PC-9 (cell line): ENCODE measurements at regions not wholly inside any gene's neighbourhood (a gene's known extent, or its start where the extent isn't known, plus 50 kb on each side); places are given as distances from the start of the nearest gene placed in this dataset.

Experiments used
- BruUV-seq: library from RNA; stranded (reverse); fragments of 400-500 nt; replicated peaks from 2 replicates; lab custom pipeline; 2021; lab: Mats Ljungman, UMichigan
- CTCF ChIA-PET: fragments of 300-600 bp; sonication (Branson Sonifier 250); formaldehyde crosslinking; loops from one replicate; lab custom pipeline; 2022; ENCODE audit warnings: antibody characterized with exemption; lab: Charles Lee
- POLR2A ChIA-PET: fragments of 300-600 bp; sonication (Branson Sonifier 250); formaldehyde crosslinking; loops from one replicate; lab custom pipeline; 2022; ENCODE audit warnings: antibody characterized with exemption; ENCODE audit not compliant: unreplicated experiment; lab: Charles Lee
- DNase-seq, 2 experiments: peaks; one replicate each; pipeline versions ENCODE4 v3.0.0 to v3.0.0-alpha.2; 2015 to 2022; ENCODE audit warnings: mixed read lengths in 1 of 2
- H2AFZ ChIP-seq: fragments of 200-600 bp; sonication (generic); 2 replicates; pipeline ENCODE4 v1.8.1; 2017; ENCODE audit warnings: antibody characterized with exemption
- H3F3A ChIP-seq: fragments of 200-600 bp; sonication (generic); 2 replicates; pipeline ENCODE4 v1.8.1; 2017; ENCODE audit warnings: antibody characterized with exemption, mild to moderate bottlenecking, low read depth; ENCODE audit not compliant: insufficient read depth
- H3K27ac ChIP-seq: fragments of 200-600 bp; sonication (generic); 2 replicates; pipeline ENCODE4 v1.6.1; 2016; ENCODE audit warnings: mixed run types
- H3K27me3 ChIP-seq: fragments of 200-600 bp; sonication (generic); 2 replicates; pipeline ENCODE4 v1.6.1; 2016; ENCODE audit warnings: low read depth, mixed run types; ENCODE audit not compliant: insufficient read depth
- H3K36me3 ChIP-seq: fragments of 200-600 bp; sonication (generic); 2 replicates; pipeline ENCODE4 v1.6.1; 2016; ENCODE audit warnings: low read depth, mixed run types
- H3K4me1 ChIP-seq: fragments of 200-600 bp; sonication (generic); replicated peaks from 2 replicates; pipeline ENCODE4 v1.6.1; 2016; ENCODE audit warnings: mixed run types; ENCODE audit not compliant: insufficient read depth
- H3K4me2 ChIP-seq: fragments of 200-600 bp; sonication (generic); 2 replicates; pipeline ENCODE4 v1.6.1; 2017; ENCODE audit warnings: mixed run types
- H3K4me3 ChIP-seq: fragments of 200-600 bp; sonication (generic); 2 replicates; pipeline ENCODE4 v1.6.1; 2016; ENCODE audit warnings: mixed run types
- H3K79me2 ChIP-seq: fragments of 200-600 bp; sonication (generic); 2 replicates; pipeline ENCODE4 v1.6.1; 2017; ENCODE audit warnings: low read depth, mixed run types
- H3K9me2 ChIP-seq: fragments of 200-600 bp; sonication (generic); 2 replicates; pipeline ENCODE4 v1.8.1; 2017; ENCODE audit warnings: mild to moderate bottlenecking; ENCODE audit not compliant: insufficient read depth
- H3K9me3 ChIP-seq: fragments of 200-600 bp; sonication (generic); 2 replicates; pipeline ENCODE4 v1.8.1; 2016; ENCODE audit warnings: low read depth; ENCODE audit not compliant: insufficient read depth
- H4K20me1 ChIP-seq: fragments of 200-600 bp; sonication (generic); 2 replicates; pipeline ENCODE4 v1.8.1; 2017; ENCODE audit not compliant: insufficient read depth
- EZH2 ChIP-seq: fragments of 200-600 bp; sonication (generic); IDR thresholded peaks from 2 replicates; pipeline ENCODE4 v1.8.0; 2017; ENCODE audit warnings: antibody characterized with exemption, low read depth
- intact Hi-C: fragments of 100-400 bp; cut with micrococcal nuclease; formaldehyde crosslinking; loops from one replicate; pipeline ENCODE4 v1.10.0; 2022; ENCODE audit not compliant: unreplicated experiment
- TF ChIP-seq, protein P1 (sequence below): fragments of 200-600 bp; sonication (generic); conservative IDR thresholded peaks from 2 replicates; pipeline ENCODE4 v1.6.1; 2017; ENCODE audit warnings: mixed run types, antibody characterized with exemption, mild to moderate bottlenecking, moderate library complexity

DNA sequence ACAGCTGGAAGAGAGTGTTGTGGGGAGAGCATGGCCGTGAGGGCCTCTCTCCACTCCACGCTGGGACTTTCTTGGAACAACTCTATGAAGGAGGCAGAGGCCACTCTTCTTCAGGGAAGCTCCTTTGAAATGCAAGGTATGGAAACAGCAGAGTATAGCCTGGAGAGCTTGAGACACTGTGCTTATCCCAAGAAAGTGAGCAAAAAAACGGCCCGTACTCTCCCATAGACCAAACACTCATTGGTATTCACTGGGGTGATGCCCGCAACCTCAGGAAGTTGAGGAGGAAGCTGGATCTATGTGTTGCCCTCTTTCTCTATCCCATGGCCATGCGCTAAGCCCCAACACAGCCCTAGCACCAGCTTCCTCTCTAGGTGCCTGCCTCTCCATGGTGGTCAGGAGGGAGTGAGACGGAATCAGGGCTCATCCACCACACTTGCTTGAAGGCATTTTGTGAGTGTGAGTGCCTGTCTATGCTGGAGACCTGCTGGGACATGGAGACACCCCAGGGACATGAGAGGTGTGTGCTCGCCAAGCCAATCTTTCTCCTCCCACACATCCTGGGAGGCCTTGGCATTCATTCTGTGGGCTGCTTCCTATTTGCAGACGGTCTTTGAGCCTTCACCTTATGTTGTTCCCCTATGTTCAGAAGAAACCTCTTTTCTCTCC lies 616.6 kb downstream of the IRX1 start:
- no peaks in the 10 kb centered on the region for H3K36me3 ChIP-seq
- ChIA-PET CTCF (no interaction called here), POLR2A (no interaction called here)
- no TSS peak for BruUV-seq
- H3K4me1 ChIP-seq, result no peaks in the 10 kb centered on the region
- intact Hi-C loops, result no loop called here
- no peaks in the 10 kb centered on the region for H4K20me1 ChIP-seq
- H3K27me3 ChIP-seq, result peaks cover 83% of the 10 kb centered on the region
- no peaks in the 10 kb centered on the region for H3K79me2 ChIP-seq
- H3K9me2 ChIP-seq, result no peaks in the 10 kb centered on the region
- TF ChIP-seq, protein P1, sequence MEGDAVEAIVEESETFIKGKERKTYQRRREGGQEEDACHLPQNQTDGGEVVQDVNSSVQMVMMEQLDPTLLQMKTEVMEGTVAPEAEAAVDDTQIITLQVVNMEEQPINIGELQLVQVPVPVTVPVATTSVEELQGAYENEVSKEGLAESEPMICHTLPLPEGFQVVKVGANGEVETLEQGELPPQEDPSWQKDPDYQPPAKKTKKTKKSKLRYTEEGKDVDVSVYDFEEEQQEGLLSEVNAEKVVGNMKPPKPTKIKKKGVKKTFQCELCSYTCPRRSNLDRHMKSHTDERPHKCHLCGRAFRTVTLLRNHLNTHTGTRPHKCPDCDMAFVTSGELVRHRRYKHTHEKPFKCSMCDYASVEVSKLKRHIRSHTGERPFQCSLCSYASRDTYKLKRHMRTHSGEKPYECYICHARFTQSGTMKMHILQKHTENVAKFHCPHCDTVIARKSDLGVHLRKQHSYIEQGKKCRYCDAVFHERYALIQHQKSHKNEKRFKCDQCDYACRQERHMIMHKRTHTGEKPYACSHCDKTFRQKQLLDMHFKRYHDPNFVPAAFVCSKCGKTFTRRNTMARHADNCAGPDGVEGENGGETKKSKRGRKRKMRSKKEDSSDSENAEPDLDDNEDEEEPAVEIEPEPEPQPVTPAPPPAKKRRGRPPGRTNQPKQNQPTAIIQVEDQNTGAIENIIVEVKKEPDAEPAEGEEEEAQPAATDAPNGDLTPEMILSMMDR, result no peak
- TF ChIP-seq EZH2, result no peak
- H3K27ac ChIP-seq, result no peak overlapping the region
- no peak for DNase-seq
- H3K4me3 ChIP-seq, result no peak overlapping the region
- H3K9me3 ChIP-seq, result no peaks in the 10 kb centered on the region
- no peaks in the 10 kb centered on the region for H3F3A ChIP-seq
- no peak overlapping the region for H3K4me2 ChIP-seq
- no peak overlapping the region for H2AFZ ChIP-seq

DNA sequence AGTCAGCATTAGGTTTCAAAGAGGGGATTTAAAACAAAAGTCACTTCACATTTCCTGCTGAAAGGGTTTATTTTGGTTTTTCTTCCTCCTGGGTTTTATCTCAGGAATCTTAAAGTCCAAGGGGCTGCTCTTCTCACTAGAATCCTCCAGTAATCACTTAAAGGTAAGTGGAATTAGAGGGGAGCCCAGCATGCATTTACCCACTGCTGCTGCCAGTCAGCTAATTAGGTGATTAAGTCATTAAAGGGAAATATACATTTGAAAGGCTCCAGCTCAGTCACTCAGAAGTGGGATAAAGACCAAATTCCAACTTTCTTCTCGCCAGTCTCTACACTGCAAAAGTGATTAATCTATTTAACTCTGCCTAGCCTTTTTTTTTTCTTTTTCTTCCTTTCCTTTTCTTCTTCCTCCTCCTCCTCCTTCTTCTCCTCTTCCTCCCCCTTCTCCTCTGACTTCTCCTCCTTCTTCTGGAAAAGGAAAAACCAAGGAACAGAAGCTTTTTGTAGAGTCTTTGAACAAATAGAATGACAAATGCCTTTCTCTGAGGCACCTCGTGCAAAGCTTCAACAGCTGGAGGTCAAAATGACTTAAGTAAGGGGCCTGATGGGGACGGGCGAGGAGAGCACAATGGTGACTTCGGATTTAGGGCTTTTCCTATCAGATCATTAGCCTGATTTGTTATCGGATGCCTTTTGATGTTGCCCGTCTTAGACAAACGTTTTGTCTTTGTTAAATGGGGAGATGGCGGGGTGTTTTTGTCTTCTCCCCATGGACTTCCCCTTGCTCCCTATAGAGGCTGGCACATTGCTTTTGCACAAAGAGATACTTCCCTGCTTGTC lies 617.6 kb downstream of the IRX1 start:
- Histone ChIP-seq H3K4me2 (no peak overlapping the region), H3K79me2 (no peaks in the 10 kb centered on the region), H3K27me3 (peaks cover 73% of the 10 kb centered on the region), H3K9me3 (no peaks in the 10 kb centered on the region), H4K20me1 (no peaks in the 10 kb centered on the region), H3K4me3 (no peak overlapping the region), H3F3A (no peaks in the 10 kb centered on the region), H3K27ac (no peak overlapping the region), H2AFZ (no peak overlapping the region), H3K9me2 (no peaks in the 10 kb centered on the region), H3K36me3 (no peaks in the 10 kb centered on the region), H3K4me1 (no peaks in the 10 kb centered on the region)
- DNase-seq, result no peak
- ChIA-PET CTCF (no interaction called here), POLR2A (no interaction called here)
- intact Hi-C loops, result no loop called here
- TF ChIP-seq, protein P1, result no peak
- no peak for TF ChIP-seq EZH2
- BruUV-seq, result no TSS peak

DNA sequence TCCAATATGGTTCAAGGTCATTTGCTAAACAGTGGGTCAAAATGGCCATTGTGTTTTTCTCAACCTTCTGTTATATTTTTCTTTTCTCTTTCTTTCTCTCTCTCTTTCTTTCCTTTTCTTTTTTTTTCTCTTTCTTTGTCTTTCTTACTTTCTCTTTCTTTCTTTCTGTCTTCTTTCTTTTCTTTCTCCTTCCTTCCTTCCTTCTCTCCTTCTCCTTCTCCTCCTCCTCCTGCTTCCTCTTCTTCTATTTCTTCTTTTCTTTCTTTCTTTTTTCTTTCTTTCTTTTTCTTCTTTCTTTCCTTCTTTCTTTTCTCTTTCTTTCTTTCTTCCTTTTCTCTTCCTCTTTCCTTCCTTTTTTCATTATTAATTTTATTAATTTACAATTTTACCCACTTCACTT lies 619.5 kb downstream of the IRX1 start:
- Histone ChIP-seq H4K20me1 (no peaks in the 10 kb centered on the region), H3K4me2 (no peak overlapping the region), H3K79me2 (no peaks in the 10 kb centered on the region), H3K27me3 (peaks cover 54% of the 10 kb centered on the region), H3K4me1 (no peaks in the 10 kb centered on the region), H3K9me2 (no peaks in the 10 kb centered on the region), H3K9me3 (no peaks in the 10 kb centered on the region), H3K27ac (no peak overlapping the region), H3K4me3 (no peak overlapping the region), H3K36me3 (no peaks in the 10 kb centered on the region), H2AFZ (no peak overlapping the region), H3F3A (no peaks in the 10 kb centered on the region)
- TF ChIP-seq EZH2, result no peak
- TF ChIP-seq, protein P1, result no peak
- ChIA-PET CTCF (no interaction called here), POLR2A (no interaction called here)
- no peak for DNase-seq
- intact Hi-C loops, result no loop called here
- no TSS peak for BruUV-seq
